ENCODE measurements at regions not wholly inside any gene's neighbourhood (a gene's known extent, or its start where the extent isn't known, plus 50 kb on each side); places are given as distances from the start of the nearest gene placed in this dataset.

GRCh38 chr6:90435207-90435899 lies 138.7 kb upstream of the BACH2 start:
- H3K4me3 ChIP-seq = no peak overlapping the region
- no peaks in the 10 kb centered on the region for H3K36me3 ChIP-seq
- intact Hi-C loops (cut with DNase I) = no loop called here
- DNase-seq = no peak
- 19 to 29% methylated on average over 3 of the region's 3 CpGs for WGBS, 2 donors
- peak overlapping the region in 1 of 10 donors; percentile 10 for H3K27ac ChIP-seq
- H3K27me3 ChIP-seq = no peaks in the 10 kb centered on the region
- no peak for TF ChIP-seq CTCF (IDR thresholded peaks at IDR 0.05)
- H3K4me1 ChIP-seq = peaks cover 0 to 10% (median 5%) of the 10 kb centered on the region in 9 donors
- peak in 6 of 8 donors; percentile 50 to 79 (median 62) for ATAC-seq
- peaks cover 0 to 9% (median 2%) of the 10 kb centered on the region in 11 donors for H3K9me3 ChIP-seq

- no peak for DNase-seq
- 97 to 100% methylated on average over 1 of the region's 1 CpG for WGBS, 2 donors
- TF ChIP-seq CTCF (IDR thresholded peaks at IDR 0.05) = peak in 4 of 9 donors; percentile 29 to 49 (median 36)
- no peaks in the 10 kb centered on the region for H3K36me3 ChIP-seq
- peak in 5 of 8 donors; percentile 50 to 73 (median 59) for ATAC-seq
- no peaks in the 10 kb centered on the region for H3K27me3 ChIP-seq
- intact Hi-C loops (cut with DNase I) = no loop called here
- H3K27ac ChIP-seq = no peak overlapping the region
- H3K4me3 ChIP-seq = no peak overlapping the region
- peaks cover 0 to 19% (median 12%) of the 10 kb centered on the region in 11 donors for H3K9me3 ChIP-seq
- H3K4me1 ChIP-seq = peaks cover 0 to 10% (median 5%) of the 10 kb centered on the region in 9 donors
These were observed 137.5 kb upstream of the BACH2 start for GRCh38 chr6:90434094-90434493.

- ATAC-seq (no peak), DNase-seq (no peak)
- peaks cover 0 to 26% (median 17%) of the 10 kb centered on the region in 11 donors for H3K9me3 ChIP-seq
- no peak overlapping the region for H3K27ac ChIP-seq
- H3K27me3 ChIP-seq = no peaks in the 10 kb centered on the region
- no peak overlapping the region for H3K4me3 ChIP-seq
- TF ChIP-seq CTCF (IDR thresholded peaks at IDR 0.05) = no peak
- intact Hi-C loops (cut with DNase I) = no loop called here
- no peaks in the 10 kb centered on the region for H3K36me3 ChIP-seq
- H3K4me1 ChIP-seq = peaks cover 0 to 10% (median 5%) of the 10 kb centered on the region in 9 donors
These were observed 136.3 kb upstream of the BACH2 start for GRCh38 chr6:90432937-90433336.

- ATAC-seq = no peak
- H3K27me3 ChIP-seq = no peaks in the 10 kb centered on the region
- H3K4me3 ChIP-seq = no peak overlapping the region
- no peak for TF ChIP-seq CTCF (IDR thresholded peaks at IDR 0.05)
- H3K9me3 ChIP-seq = peaks cover 0 to 28% (median 17%) of the 10 kb centered on the region in 11 donors
- H3K4me1 ChIP-seq = peaks cover 0 to 10% (median 5%) of the 10 kb centered on the region in 9 donors
- H3K36me3 ChIP-seq = no peaks in the 10 kb centered on the region
- no peak for DNase-seq
- H3K27ac ChIP-seq = no peak overlapping the region
- WGBS, 2 donors = 89 to 93% methylated on average over 3 of the region's 3 CpGs
- intact Hi-C loops (cut with DNase I) = no loop called here
These were observed 135.6 kb upstream of the BACH2 start for GRCh38 chr6:90432041-90432775.
